Activated gamma-delta T cell treated with Interleukin-2 at 50 U/mL for 16 hours (primary cell): ENCODE measurements at regions not wholly inside any gene's neighbourhood (a gene's known extent, or its start where the extent isn't known, plus 50 kb on each side); places are given as distances from the start of the nearest gene placed in this dataset.
"Not testable (repeated sequence)": the region's sequence is repeated elsewhere in the genome, so short reads cannot be mapped to it uniquely, and the experiment has no call there.

Experiments used
- DNase-seq: peaks from one replicate; pipeline ENCODE4 v3.0.0-alpha.2; 2020

- DNase-seq, result no peak
These were observed 1658.2 kb upstream of the PIK3C3 start for GRCh38 chr18:40296717-40297413.

GRCh38 chr18:40292985-40293710 is 1661.9 kb upstream of the PIK3C3 start:
- DNase-seq, result no peak

GRCh38 chr18:40283560-40283959 is 1671.5 kb upstream of the PIK3C3 start:
- DNase-seq, result no peak

- DNase-seq, result not testable (repeated sequence)
These were observed 1673.7 kb upstream of the PIK3C3 start for GRCh38 chr18:40281356-40281755.

DNA sequence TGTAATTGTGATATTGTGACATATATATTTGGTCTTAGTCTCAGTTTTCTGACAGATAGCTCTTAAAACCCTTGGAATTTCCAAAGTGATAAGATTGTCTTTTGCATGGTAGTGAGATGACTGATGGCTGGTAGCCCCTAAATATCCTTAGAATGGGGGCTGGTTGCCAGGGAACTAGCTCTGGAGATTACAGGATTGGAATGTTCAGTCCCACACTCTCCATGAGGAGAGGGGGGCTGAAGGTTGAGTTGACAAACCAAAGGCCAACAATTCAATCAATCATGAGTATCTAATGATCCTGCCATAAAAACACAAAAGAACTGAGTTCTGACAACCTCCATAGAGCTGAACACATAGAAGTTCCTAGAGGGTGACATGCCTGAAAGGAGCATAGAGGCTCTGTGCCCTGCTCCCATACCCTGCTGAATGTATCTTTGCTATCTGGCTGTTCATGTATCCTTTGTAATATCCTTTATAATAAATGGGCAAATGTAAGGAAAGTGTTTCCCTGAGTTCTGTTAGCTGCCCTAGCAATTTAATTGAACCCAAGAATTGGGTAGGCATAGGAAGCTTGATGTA is 1680.3 kb upstream of the PIK3C3 start:
- no peak for DNase-seq

DNA sequence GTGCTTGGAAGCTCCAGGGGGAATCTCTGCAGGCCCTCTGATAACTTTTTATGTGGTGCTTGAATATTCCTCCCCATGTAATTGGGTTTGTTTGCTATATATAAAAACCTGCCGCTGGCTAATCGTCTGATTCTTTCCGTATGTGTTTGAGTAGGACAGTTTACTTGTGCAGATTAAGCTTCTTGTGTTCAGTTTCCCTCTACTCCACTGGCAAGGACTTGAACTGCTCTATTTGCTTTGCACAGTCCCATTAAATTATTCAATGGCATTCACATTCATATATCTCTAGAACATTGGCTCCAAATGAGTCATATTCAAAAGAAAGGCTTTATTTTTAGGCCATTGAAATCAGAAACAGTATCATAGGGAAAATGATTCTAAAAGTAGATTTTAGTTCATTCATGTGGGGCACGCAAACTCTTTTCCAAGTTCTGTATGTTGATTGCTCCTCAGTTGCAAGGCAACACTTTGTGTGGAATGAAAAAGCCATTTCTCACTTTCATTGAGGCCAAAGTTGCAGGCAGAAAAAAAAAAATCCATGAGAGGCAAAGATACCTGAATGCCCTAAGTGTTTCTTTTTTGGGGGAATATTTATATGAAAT is 1682.3 kb upstream of the PIK3C3 start:
- no peak for DNase-seq

DNA sequence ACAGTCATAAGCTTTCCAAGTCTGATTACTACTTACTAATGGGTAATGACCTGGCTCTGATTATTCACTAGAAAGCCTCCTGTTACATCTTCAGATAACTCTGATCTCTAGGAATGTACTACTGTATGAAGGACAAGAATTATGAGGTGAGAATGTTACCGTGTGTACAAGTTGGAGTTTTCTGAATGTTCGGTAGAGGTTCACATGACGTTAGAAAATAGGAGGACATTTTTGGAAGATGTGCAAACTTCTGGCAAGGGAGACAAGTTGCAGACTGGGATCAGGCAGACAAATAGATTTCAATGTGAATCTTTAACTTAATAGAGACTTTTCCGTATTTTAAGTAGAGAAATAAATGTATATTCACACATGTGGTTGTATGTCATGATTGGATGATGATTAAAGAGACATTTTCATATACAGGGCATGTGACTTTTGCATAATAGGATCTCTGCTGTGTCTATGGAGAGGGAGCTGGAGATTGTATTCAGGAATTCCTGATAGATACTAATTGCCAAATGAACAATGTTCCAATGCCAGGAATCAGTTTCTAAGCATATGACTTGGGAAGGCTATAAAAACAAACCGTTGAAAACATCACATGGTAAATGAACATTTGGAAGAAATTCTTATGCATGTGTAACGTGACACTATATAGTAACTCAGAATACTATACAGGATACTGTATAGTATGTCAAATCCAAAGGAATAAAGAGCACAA is 1695.8 kb upstream of the PIK3C3 start:
- DNase-seq, result no peak

DNA sequence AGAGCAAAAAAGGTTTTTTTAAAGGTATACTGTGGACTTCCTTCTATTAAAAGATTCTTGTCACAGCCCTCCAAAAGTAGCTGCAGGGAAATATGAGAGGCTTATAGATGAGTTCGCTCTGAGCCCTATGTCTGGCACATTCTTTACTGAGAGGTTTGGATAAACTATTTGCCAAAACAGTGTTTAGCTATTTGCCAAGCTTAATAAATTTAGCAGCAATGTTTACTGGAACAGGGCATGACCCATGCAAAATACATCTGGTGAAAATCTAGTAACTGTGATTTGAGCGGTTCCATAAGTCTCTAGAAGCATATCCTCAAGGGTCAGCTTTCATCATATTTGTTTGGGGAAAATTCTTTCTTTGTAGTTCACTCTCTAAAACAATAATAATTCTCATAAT is 1696.7 kb upstream of the PIK3C3 start:
- no peak for DNase-seq

GRCh38 chr18:40250236-40250635 is 1704.8 kb upstream of the PIK3C3 start:
- no peak for DNase-seq

- DNase-seq, result no peak
These were observed 1705.5 kb upstream of the PIK3C3 start for GRCh38 chr18:40249390-40250080.

DNA sequence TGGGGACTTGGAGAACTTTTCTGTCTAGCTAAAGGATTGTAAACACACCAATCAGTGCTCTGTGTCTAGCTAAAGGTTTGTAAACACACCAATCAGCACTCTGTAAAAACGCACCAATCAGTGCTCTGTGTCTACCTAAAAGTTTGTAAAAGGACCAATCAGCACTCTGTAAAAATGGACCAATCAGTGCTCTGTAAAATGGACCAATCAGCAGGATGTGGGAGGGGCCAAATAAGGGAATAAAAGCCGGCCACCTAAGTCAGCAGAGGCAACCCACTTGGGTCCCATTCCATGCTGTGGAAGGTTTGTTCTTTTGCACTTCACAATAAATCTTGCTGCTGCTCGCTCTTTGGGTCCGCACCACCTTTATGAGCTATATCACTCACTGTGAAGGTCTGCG is 1709.4 kb upstream of the PIK3C3 start:
- DNase-seq, result not testable (repeated sequence)

- no peak for DNase-seq
These were observed 1711.4 kb upstream of the PIK3C3 start for GRCh38 chr18:40243607-40244006.

DNA sequence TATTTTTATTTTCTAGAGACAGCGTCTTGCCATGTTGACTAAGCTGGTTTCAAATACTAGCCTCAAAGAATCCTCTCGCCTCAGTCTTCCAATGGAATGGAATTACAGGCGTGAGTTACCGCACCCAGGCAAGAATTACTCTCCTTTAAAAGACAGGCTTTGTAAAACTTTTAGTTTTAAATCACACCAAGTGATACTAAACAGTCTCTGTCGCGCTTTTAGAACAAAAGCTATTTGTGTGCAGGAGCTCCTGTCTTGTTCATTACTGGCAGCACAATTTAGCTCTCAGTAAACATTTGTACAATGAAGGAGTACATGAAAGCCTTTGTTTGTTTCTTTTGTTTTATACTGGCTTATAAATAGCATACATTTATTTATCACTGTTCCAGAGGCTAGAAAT is 1719.2 kb upstream of the PIK3C3 start:
- no peak for DNase-seq

GRCh38 chr18:40235323-40235722 is 1719.7 kb upstream of the PIK3C3 start:
- DNase-seq, result no peak

DNA sequence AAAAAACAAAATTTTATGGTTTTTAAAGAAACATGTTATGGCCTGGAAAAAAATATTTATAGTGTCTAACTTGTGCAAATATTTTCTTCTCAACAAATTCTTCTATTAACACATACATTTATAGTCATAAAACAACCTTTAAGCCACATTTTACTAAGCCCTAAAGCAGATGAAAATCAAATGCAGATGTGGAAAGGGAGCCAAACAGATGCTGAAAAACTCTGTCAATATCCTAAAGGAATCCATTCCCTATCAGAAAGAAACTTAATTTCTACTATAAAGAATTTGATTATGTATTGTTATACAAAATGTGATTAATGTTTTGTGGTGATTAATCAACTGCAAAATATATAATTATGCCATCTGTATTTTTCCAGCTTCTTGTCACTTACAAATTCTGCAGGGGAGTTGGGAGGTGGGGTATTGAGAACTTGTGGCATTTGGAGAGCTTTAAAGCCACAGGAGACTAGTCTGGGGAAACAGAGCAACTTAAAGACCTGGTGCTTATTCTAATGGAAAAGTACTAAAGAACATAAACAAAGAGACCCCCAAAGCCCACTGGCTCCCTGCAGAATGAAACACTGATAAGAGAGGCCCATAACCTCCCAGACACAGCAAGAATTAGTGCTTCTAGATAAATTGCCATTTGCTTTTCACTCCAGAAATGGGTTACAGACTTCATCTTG is 1721.0 kb upstream of the PIK3C3 start:
- no peak for DNase-seq

DNA sequence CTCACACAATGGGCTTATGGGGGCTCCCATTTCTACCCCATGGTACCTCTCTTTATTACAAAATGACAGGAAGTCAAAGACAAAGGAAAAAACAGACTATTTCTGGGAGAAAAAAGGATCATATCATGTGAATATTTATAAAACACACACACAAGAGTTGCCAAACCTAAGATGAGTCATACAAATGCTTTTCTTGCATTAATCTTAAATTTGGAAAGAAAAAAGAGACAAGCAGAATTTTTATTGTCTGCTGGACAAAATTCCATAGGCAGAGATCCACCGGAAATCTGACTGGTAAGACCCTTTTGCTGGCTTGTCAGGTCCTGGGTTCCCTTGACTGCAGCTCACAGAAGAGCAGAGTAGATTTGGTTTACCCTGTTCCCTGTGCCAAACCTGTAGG is 1732.3 kb upstream of the PIK3C3 start:
- no peak for DNase-seq

DNA sequence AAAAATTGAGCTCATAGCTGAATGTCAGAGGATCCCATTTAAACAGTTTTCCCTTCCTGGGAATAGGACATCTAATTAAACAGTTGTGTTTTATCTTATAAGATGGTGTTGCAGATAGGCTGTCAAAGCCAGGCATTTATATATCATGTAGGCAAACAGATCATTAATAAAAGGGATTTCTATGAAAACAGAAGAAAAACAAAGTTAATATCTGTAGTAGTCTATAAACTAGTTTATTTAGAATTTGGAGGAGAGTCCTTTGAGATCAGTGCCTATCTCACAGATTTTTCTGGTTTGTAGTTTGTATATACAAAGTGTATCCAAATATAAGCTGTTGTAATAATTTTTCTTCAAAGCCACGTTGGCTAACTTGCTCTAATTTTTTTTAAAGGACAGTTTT is 1738.2 kb upstream of the PIK3C3 start:
- no peak for DNase-seq

DNA sequence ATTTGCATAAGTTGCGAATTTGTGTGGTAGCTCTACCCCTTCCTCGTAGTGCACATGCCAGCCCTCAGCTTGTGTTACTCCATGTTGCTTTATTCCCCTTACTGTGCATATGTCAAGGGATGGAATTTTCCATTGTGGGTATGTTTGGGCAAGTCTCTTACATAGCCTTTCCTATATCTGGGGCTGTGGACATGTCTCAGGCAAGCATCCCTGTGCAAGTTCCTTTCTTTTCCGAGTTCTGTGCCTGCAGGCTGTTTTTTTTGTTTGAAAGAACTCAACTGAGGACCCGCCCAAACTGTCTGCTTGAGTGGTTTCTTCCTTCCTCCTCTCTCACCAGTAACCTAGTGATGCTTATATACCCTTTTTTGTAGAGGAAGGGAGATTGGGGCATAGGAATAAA is 1739.1 kb upstream of the PIK3C3 start:
- no peak for DNase-seq

DNA sequence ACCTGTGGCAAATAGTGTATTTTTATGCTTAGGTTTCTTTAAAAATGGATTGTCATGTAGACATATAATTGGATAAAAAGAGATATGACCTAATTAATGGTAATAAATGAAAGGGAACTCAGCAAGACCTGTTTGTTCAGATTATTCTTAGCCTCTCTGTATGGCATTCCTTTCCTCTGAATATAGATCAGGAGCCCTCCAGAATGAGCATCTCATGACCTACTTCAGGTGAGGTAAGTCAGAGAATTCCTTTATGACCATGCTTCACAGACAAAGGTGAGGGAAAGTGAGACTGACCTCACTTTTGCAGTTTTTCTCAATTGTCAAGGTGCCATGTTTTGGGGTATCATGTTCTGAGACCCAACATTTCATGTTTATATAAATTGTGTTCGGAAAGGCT is 1744.3 kb upstream of the PIK3C3 start:
- DNase-seq, result no peak

GRCh38 chr18:40208958-40209357 is 1746.1 kb upstream of the PIK3C3 start:
- DNase-seq, result no peak

- DNase-seq, result no peak
These were observed 1757.3 kb upstream of the PIK3C3 start for GRCh38 chr18:40197711-40198110.

GRCh38 chr18:40186677-40187076 is 1768.4 kb upstream of the PIK3C3 start:
- DNase-seq, result no peak
